ENCODE measurements at regions not wholly inside any gene's neighbourhood (a gene's known extent, or its start where the extent isn't known, plus 50 kb on each side); places are given as distances from the start of the nearest gene placed in this dataset.

DNA sequence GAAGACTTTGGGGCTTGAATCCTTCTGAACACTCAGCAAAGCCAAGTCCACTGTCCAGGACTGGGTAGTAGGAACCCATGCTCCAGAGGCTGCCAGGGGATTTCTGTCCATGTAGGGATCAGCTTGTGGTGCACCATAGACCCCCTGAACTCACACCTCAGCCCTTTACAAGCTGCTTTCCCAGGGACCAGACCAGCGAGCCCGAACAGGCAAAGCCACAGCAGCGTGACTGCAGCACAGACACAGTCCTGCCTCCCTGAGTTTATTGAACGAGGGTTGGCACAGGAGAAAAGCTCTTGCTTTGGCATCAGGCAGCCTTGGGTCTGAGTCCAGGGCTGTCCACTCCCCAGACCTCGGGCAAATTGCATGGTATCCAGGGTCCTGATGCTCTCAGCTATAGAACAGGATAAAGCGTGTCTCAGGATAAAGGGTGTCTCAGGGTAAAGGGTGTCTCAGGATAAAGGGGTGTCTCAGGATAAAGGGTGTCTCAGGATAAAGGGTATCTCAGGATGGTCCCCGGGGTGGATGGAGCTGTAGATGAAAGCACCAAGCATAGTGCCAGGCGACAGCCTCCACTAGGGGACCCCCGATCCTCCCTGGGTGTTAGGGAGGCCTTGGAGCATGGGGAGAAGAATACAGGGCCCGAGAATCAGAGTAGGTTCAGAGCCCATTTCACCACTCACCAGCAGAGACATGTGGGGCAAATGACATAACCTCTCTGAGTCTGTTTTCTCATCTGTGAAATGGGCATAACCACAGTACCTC, 648.8 kb downstream of the NPHP4 start:
- TF ChIP-seq, protein P1, sequence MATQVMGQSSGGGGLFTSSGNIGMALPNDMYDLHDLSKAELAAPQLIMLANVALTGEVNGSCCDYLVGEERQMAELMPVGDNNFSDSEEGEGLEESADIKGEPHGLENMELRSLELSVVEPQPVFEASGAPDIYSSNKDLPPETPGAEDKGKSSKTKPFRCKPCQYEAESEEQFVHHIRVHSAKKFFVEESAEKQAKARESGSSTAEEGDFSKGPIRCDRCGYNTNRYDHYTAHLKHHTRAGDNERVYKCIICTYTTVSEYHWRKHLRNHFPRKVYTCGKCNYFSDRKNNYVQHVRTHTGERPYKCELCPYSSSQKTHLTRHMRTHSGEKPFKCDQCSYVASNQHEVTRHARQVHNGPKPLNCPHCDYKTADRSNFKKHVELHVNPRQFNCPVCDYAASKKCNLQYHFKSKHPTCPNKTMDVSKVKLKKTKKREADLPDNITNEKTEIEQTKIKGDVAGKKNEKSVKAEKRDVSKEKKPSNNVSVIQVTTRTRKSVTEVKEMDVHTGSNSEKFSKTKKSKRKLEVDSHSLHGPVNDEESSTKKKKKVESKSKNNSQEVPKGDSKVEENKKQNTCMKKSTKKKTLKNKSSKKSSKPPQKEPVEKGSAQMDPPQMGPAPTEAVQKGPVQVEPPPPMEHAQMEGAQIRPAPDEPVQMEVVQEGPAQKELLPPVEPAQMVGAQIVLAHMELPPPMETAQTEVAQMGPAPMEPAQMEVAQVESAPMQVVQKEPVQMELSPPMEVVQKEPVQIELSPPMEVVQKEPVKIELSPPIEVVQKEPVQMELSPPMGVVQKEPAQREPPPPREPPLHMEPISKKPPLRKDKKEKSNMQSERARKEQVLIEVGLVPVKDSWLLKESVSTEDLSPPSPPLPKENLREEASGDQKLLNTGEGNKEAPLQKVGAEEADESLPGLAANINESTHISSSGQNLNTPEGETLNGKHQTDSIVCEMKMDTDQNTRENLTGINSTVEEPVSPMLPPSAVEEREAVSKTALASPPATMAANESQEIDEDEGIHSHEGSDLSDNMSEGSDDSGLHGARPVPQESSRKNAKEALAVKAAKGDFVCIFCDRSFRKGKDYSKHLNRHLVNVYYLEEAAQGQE (IDR thresholded peaks at IDR 0.05; ENCODE audit: borderline replicate concordance) = no peak
- TF ChIP-seq, protein P2, sequence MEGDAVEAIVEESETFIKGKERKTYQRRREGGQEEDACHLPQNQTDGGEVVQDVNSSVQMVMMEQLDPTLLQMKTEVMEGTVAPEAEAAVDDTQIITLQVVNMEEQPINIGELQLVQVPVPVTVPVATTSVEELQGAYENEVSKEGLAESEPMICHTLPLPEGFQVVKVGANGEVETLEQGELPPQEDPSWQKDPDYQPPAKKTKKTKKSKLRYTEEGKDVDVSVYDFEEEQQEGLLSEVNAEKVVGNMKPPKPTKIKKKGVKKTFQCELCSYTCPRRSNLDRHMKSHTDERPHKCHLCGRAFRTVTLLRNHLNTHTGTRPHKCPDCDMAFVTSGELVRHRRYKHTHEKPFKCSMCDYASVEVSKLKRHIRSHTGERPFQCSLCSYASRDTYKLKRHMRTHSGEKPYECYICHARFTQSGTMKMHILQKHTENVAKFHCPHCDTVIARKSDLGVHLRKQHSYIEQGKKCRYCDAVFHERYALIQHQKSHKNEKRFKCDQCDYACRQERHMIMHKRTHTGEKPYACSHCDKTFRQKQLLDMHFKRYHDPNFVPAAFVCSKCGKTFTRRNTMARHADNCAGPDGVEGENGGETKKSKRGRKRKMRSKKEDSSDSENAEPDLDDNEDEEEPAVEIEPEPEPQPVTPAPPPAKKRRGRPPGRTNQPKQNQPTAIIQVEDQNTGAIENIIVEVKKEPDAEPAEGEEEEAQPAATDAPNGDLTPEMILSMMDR (IDR thresholded peaks at IDR 0.05; ENCODE audit: poor library complexity, severe bottlenecking) = no peak
- TF ChIP-seq EZH2 (IDR thresholded peaks at IDR 0.05; ENCODE audit: borderline replicate concordance, insufficient read depth, low read length, poor library complexity, severe bottlenecking) = no peak
- TF ChIP-seq POLR2AphosphoS5 (IDR thresholded peaks at IDR 0.05) = no peak
- TF ChIP-seq RAD21 (conservative IDR thresholded peaks at IDR 0.05) = no peak
